ENCODE measurements at regions not wholly inside any gene's neighbourhood (a gene's known extent, or its start where the extent isn't known, plus 50 kb on each side); places are given as distances from the start of the nearest gene placed in this dataset.

DNA sequence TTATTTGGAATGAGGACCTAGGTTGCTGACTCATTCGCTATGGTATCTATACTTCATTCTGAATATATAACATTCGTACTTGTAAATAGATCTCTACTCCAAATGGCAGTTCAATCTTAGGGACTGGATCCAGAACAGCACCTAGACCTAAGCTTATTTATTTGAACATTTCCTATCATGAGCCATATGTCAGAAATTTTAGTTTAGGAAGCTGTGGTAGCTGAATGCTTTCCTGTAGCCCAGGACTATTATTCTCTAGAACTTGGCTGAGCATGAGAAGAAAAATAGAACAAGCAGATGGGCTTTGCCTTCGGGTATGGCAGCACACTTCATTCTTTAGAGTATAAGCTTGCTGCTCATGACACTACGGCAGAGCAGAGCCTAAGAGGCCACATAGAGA is 1114.4 kb upstream of the B3GALT2 start:
- TF ChIP-seq, protein P1, sequence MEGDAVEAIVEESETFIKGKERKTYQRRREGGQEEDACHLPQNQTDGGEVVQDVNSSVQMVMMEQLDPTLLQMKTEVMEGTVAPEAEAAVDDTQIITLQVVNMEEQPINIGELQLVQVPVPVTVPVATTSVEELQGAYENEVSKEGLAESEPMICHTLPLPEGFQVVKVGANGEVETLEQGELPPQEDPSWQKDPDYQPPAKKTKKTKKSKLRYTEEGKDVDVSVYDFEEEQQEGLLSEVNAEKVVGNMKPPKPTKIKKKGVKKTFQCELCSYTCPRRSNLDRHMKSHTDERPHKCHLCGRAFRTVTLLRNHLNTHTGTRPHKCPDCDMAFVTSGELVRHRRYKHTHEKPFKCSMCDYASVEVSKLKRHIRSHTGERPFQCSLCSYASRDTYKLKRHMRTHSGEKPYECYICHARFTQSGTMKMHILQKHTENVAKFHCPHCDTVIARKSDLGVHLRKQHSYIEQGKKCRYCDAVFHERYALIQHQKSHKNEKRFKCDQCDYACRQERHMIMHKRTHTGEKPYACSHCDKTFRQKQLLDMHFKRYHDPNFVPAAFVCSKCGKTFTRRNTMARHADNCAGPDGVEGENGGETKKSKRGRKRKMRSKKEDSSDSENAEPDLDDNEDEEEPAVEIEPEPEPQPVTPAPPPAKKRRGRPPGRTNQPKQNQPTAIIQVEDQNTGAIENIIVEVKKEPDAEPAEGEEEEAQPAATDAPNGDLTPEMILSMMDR (IDR thresholded peaks at IDR 0.05; ENCODE audit: insufficient read depth, low read depth, low read length, missing control alignments), result no peak
- no peak for DNase-seq (ENCODE audit: low read depth)
- no peak overlapping the region for H3K4me3 ChIP-seq (ENCODE audit: low read depth, low read length)

- no peak for DNase-seq (ENCODE audit: low read depth)
- H3K4me3 ChIP-seq (ENCODE audit: low read depth, low read length), result no peak overlapping the region
- TF ChIP-seq, protein P1 (IDR thresholded peaks at IDR 0.05; ENCODE audit: insufficient read depth, low read depth, low read length, missing control alignments), result no peak
Measured at GRCh38 chr1:194300340-194300739, 1113.9 kb upstream of the B3GALT2 start.

DNA sequence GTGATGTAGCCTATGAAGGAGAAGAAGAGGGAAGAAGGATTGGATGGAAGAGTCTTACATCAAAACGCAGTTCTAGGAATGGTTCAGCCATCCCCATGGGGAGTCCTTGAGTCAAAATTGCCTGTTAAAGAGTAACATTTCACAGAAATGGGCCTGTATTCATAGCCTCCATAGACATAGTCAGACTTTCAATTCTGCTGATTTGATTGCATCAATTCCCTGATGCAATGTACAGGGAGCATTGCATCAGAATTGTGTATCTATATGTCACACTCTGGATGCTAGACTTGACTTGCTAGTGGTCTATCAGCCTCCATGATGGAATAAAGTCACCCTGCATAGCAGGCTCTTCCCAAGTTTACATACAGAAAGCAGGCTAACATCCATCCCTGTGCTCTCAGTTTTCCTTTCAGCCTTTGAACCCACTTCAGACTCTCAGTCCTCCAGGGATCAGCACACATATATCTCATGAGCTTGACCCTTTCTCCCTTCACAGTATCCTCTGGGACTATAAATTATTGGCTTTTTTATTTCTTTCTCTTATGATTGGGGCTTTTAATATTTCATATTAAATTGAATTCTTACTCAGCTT is 1111.7 kb upstream of the B3GALT2 start:
- DNase-seq (ENCODE audit: low read depth), result no peak
- TF ChIP-seq, protein P1 (IDR thresholded peaks at IDR 0.05; ENCODE audit: insufficient read depth, low read depth, low read length, missing control alignments), result no peak
- no peak overlapping the region for H3K4me3 ChIP-seq (ENCODE audit: low read depth, low read length)

GRCh38 chr1:194297094-194297493 is 1110.7 kb upstream of the B3GALT2 start:
- TF ChIP-seq, protein P1 (IDR thresholded peaks at IDR 0.05; ENCODE audit: insufficient read depth, low read depth, low read length, missing control alignments), result no peak
- H3K4me3 ChIP-seq (ENCODE audit: low read depth, low read length), result no peak overlapping the region
- no peak for DNase-seq (ENCODE audit: low read depth)

DNA sequence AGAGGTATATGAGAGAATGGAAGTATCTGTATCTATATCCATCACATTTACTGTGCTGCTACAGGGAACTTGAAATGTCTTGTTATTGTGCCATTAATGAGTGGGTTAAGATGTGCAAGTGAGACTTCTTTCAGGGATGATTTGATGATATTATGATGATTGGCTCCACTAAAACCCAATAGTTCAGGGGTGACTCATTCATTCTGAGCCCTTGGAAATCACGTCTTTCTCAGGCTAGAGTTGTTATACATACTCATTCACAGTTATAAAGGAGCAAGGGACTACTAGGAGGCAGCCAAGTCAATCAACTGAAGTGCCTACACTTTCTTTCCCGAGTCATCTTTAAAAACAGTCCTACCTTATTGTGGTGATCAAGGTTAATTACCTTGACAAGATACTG is 1109.8 kb upstream of the B3GALT2 start:
- TF ChIP-seq, protein P1 (IDR thresholded peaks at IDR 0.05; ENCODE audit: insufficient read depth, low read depth, low read length, missing control alignments), result no peak
- no peak for DNase-seq (ENCODE audit: low read depth)
- no peak overlapping the region for H3K4me3 ChIP-seq (ENCODE audit: low read depth, low read length)

DNA sequence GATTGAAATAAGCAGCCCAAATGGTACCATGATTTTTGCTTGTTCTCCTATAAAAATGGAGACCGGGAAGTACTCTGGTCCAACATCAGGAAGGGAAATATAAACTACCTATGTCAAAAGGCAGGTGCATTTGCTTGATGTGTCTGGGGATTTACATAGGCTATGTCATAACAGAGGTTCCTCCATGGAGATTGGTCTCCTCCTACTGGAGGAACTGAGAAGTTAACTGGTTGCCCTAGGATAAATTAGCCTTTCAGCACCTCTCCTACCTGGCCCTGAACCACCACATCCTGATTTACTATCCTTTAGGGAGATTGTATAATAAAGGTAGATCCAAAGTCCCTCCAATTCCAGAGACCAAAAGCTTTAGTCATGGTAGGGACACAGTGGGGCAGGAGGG is 1109.3 kb upstream of the B3GALT2 start:
- no peak overlapping the region for H3K4me3 ChIP-seq (ENCODE audit: low read depth, low read length)
- DNase-seq (ENCODE audit: low read depth), result peak; percentile 47
- TF ChIP-seq, protein P1 (IDR thresholded peaks at IDR 0.05; ENCODE audit: insufficient read depth, low read depth, low read length, missing control alignments), result peak; percentile 59

DNA sequence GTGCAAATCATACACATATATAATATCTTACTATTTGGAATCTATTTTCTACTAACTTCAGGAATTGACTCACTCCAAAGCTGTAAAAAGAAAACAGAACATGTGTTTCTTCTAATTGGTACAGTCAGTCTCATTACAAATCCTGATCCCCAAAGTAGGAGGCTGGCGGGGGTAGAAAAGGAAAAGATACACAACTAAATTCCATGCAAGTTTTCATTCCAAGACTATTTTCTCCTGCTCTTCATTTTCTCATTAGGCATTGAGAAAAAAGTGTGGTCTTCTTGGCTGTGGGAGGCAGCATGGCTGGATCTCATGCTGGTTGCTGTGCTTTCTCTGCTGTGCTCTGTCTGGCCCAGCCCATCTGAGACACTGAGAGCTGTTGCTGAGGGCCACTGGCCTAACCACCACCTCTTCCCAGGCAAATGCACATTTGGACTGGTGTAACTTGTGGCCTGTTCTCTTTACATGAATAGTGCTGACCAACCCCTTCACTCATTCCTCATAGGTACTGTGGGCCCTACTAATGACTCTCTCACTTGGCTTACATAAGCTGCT is 1107.5 kb upstream of the B3GALT2 start:
- DNase-seq (ENCODE audit: low read depth), result no peak
- TF ChIP-seq, protein P1 (IDR thresholded peaks at IDR 0.05; ENCODE audit: insufficient read depth, low read depth, low read length, missing control alignments), result no peak
- H3K4me3 ChIP-seq (ENCODE audit: low read depth, low read length), result no peak overlapping the region
